ENCODE measurements at regions not wholly inside any gene's neighbourhood (a gene's known extent, or its start where the extent isn't known, plus 50 kb on each side); places are given as distances from the start of the nearest gene placed in this dataset.

DNA sequence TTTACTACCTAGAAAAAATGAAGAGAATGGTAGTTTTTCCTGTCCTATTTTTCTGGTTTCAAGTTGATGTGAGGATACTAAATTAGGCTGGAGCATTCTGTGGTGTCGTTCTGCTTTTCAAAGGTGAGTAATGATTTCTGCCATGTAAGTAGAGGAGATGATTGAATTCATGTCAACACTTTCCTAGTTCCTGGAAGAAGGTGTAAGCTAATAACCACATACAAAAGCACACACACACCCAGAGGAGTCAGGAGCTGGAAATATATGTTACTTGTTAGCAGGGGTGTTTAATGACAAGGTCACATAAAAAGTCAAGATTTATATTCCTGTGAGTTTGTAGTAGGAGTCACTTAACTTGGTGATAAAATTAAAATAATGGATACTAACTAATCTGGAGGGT is 172.1 kb downstream of the TMX3 start:
- no peak for TF ChIP-seq CREB1 (IDR thresholded peaks at IDR 0.05; ENCODE audit: low read depth)
- no peak for TF ChIP-seq CEBPB (IDR thresholded peaks at IDR 0.05)
- TF ChIP-seq, protein P1, sequence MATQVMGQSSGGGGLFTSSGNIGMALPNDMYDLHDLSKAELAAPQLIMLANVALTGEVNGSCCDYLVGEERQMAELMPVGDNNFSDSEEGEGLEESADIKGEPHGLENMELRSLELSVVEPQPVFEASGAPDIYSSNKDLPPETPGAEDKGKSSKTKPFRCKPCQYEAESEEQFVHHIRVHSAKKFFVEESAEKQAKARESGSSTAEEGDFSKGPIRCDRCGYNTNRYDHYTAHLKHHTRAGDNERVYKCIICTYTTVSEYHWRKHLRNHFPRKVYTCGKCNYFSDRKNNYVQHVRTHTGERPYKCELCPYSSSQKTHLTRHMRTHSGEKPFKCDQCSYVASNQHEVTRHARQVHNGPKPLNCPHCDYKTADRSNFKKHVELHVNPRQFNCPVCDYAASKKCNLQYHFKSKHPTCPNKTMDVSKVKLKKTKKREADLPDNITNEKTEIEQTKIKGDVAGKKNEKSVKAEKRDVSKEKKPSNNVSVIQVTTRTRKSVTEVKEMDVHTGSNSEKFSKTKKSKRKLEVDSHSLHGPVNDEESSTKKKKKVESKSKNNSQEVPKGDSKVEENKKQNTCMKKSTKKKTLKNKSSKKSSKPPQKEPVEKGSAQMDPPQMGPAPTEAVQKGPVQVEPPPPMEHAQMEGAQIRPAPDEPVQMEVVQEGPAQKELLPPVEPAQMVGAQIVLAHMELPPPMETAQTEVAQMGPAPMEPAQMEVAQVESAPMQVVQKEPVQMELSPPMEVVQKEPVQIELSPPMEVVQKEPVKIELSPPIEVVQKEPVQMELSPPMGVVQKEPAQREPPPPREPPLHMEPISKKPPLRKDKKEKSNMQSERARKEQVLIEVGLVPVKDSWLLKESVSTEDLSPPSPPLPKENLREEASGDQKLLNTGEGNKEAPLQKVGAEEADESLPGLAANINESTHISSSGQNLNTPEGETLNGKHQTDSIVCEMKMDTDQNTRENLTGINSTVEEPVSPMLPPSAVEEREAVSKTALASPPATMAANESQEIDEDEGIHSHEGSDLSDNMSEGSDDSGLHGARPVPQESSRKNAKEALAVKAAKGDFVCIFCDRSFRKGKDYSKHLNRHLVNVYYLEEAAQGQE (IDR thresholded peaks at IDR 0.05; ENCODE audit: low read depth), result no peak
- TF ChIP-seq ZBTB7A (IDR thresholded peaks at IDR 0.05; ENCODE audit: low read depth), result no peak
- TF ChIP-seq RAD21 (IDR thresholded peaks at IDR 0.05; ENCODE audit: low read depth), result no peak
- no peak for TF ChIP-seq NFIC (IDR thresholded peaks at IDR 0.05)
- no peak for TF ChIP-seq TAF1 (IDR thresholded peaks at IDR 0.05; ENCODE audit: low read depth)
- TF ChIP-seq EP300 (IDR thresholded peaks at IDR 0.05; ENCODE audit: borderline replicate concordance), result no peak
- TF ChIP-seq, protein P2, sequence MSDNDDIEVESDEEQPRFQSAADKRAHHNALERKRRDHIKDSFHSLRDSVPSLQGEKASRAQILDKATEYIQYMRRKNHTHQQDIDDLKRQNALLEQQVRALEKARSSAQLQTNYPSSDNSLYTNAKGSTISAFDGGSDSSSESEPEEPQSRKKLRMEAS (IDR thresholded peaks at IDR 0.05), result no peak

All from Ishikawa (cell line).